ENCODE measurements at regions not wholly inside any gene's neighbourhood (a gene's known extent, or its start where the extent isn't known, plus 50 kb on each side); places are given as distances from the start of the nearest gene placed in this dataset.
"Not testable (repeated sequence)": the region's sequence is repeated elsewhere in the genome, so short reads cannot be mapped to it uniquely, and the experiment has no call there.

DNA sequence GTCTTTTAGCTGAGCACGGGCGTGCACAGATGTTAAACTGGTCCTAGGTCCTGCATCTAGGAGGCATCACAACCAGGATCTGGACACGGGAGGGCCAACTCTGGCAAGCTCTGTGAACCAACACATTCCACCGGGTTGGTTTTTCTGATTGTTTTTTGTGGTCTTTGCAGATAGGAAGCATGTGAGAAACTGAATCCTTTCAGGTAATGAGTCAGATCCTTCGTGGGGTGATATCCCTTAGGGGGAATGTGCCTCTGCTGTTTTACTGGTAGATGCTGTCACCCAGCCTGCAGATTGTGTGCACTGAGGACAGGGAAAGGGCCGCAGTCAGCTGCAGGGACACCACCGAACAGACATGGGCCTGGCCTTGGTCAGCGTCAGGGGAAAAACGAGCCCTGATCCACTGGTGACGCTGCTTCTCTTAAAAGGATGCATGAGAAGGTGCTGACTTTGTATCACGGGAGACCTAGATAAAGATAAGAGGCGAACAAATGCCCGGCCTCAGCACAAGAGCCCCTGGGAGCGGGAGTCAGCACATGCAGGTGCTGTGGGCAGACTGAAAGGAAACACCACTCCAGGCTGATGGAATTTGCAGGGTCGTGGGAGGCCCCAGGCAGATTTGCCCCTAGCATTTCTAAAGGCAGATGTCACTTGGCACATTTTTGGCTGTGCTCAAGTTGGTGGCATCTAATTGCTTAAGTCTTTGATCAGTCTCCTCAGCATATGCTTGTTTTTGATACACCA, 51.1 kb downstream of the DOP1B start:
- DNase-seq (ENCODE audit: low read depth): peak; percentile 63

DNA sequence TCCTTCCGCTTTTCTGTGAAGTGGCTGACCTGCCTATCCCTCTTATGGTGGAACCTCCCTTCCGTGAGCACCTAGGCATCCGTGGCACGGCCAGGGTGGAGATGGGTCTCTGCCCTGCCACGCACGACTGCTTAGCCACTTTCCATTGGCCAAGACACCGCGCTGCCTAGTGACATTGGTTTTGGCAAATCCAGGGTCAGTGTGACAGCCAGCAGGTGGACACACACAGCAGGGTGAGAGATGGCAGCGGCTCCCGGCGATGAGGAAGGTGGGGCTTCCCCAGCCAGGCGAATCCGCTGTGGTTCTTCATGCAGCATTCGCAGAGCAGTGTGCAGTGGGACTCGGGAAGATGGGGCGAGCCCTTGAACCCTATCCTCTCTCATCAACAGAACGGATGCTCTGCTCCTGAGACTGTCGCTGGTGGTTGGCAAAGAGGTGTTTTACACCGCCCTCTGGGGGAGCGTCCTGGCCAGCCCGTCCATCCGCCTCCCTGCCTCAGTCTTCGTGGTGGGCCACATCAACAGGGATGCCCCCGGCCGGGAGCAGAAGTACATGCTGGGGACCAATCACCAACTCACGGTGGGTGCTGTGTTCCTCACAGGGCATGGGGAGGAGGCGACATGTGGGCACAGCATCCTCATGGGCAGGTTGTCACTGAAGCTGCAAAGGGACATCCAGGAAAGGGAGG, 51.8 kb downstream of the DOP1B start:
- no peak for DNase-seq (ENCODE audit: low read depth)

DNA sequence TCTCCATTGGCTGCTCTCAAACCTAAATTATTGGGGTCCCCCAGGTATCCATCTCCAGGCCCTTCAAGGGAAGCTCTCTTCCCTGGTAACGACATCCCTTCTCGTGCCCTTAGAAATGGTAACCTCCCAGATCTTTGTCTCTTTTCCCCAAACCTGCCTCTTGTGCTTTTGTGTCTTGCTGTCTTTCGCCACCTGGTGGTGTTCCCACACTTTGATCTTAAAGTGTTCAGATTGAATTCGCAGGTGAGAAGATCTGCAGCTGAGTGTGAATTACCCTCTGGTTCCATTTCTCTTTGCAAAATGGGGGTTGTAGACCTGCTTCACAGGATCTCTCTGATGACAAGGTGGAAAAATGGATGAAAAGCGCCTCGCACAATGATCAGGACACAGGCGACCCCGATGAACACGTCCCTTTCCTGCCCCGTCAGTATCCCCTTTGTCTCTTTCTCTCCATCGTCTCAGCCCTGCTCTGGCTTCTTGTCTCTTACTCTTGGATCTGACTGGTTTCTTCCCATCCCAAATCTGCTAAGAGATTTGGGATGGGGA, 53.1 kb downstream of the DOP1B start:
- peak; percentile 35 for DNase-seq (ENCODE audit: low read depth)

DNA sequence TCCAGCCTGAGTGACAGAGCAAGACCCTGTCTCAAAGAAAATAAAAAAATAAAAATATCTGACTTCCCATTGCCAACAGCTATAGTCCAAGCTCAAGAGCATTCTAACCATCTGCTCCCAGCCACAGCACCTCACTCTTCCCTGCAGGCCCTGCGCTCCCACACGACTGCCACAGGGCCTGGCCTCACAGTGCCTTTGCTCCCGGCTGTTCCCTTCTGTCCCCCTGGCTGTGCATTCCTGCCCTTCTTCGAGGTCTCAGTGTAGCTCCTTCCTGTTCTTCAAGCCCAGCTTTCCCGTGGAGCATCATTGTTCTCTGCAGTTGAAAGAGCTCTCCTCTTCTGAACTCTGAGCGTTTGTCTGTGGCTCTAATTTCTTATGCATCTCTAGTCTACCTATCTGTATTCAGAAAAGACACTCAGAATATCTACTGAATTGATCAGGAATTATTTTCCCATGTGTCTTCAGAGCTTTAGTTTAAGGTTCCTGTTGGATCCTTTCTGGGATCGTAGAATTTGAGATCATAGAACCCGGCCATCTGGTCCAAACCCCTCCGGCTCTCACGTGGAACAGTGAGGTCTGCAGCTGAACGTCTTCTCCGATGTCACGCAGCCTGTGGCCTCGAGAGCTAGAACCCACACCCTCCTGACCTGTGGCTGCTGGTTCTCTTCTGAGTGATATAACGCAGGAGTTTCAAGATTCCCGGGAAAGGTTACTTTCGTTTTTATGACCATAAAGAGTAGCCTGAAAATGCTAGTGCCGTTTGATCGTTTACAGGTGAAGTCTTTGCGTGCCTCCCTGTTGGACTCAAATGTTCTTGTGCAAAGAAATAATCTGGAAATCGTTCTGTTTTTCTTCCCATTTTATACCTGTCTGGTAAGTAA, 54.4 kb downstream of the DOP1B start:
- DNase-seq (ENCODE audit: low read depth): no peak

DNA sequence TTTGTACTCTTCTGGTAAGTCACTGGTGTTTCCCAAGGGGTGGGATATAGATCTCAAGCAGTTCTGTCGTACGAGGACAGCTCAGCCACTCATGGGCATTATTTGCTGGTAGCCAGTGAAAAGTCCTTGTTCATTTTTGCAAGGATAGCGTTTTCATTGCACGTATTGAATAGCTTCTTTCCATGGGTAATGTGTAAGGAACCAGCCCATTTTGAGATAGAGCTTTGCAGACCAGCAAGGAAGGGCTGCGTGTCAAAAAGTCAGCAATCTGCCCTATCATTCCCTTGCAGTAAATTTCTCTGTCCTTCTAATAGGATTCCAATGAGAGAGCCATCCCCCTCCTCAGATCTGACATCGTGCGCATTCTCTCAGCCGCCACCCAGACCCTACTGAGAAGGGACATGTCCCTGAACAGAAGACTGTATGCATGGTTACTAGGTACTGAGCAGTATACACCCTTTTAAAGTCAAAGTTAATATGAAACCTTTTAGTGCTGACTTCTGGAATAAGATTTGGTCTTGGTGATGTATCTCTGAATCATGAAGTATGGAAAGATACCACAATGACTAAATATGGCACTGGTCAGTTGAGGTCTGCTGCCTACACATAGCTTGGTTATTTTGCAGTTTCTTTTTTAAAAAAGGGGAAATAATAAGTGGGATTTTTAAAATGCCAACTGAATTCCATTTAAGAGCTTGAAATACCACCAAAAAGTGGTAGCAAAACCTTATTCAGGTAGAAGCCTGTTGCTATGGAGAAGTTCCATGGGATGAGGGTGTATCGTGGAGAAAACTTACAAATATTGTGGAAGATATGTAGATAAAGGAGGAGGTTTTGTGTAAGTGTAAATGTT, 55.3 kb downstream of the DOP1B start:
- DNase-seq (ENCODE audit: low read depth): peak; percentile 82

DNA sequence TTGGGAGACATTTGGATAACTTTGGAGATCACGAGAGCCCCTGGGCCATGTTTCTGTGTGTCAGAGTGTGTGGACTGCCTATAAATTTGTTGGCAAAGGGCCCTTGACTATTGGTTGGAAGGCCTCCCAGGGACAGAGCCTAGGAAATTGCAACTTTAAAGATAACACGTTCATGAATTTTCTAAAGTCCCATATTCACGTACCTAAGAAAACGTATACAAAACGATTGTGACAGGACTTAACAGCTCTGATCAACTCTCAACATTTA, 55.8 kb downstream of the DOP1B start:
- DNase-seq (ENCODE audit: low read depth): no peak

DNA sequence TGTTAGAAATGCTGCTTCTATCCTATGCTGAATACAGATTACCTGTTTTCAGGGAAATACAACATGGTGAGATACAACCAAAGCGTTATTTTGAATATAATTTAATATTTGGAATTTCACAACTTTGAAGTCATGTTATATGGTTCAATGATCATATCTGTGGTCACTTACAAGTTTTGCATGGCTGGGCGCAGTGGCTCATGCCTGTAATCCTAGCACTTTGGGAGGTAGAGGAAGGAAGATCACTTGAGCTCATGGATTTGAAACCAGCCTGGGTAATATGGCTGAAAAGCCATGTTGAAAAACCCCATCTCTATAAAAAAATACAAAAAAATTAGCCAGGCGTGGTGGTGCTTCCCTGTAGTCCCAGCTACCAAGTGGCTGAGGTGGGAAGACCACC, 57.9 kb downstream of the DOP1B start:
- DNase-seq (ENCODE audit: low read depth): no peak

DNA sequence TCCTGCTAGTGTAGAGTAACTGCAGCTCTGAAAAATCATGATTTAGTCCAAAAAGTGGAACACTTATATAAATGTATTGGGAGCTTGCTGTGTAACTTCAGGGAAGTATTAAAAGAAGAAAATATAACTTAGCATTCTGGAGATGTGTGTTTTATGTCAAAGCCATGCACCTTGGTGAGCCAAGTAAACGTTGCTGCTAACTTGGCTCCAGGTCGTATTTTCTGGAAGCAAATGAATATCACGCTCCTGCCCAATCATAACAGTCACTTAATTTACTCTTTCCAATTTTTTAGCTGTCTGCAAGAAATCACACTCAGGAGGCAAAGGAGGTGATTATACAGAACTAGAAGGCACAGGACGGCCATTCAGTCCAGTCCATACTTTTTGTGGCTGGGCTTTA, 61.1 kb downstream of the DOP1B start:
- no peak for DNase-seq (ENCODE audit: low read depth)

DNA sequence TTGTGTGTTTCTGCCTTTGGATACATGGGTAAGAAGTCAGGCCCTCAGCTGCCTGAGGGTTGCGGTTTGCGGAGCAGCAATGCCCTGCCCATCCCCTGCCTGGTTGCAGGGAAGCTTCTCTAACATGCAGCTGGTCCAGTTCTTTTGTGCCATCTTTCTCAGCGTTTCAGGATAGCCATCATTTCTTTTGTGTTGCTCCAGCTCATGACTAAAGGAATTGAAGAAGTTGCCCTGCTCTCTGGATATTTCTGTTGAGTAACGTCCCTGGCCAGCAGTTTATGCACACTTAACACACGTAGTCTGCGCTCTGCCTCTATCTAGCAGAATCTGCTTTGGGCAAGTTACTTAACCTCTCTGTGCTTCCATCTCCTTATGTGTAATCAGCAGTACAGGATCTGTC, 62.1 kb downstream of the DOP1B start:
- no peak for DNase-seq (ENCODE audit: low read depth)

DNA sequence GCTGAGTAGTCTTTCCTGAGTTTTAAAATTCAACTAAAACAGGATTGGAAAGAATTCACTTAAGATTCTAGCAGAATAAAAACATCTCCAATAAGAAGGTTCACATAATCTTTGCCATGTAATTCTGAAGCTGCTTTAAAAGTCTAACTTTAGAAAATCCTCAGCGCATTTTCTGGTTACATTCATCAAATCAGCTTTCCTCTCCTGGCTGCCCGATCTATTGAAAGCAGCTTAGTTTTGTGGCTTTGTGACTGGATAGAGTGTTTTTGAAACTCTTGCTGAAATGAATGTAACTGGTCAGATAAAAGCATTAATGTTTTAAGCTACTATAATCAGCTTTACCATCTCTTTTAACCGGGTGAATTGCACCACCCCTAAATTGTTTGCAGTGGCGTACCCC, 66.8 kb downstream of the DOP1B start:
- DNase-seq (ENCODE audit: low read depth): no peak

DNA sequence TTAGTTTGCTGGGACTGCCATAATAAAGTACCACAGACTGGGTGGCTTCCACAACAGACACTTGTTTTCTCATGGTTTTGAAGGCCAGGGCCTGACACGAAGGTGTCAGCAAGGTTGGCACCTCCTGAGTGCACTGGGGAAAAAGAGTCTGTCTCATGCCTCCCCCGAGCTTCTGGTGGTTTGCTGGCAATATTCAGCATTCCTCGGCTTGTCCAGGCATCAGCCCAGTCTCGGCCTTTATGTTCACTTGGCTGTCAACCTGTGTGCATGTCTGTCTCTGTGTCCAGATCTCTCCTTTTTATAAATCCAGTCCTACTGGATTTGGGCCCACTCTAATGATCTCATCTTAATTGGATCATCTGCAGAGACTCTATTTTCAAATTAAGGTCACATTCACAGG, 72.6 kb downstream of the DOP1B start:
- no peak for DNase-seq (ENCODE audit: low read depth)

DNA sequence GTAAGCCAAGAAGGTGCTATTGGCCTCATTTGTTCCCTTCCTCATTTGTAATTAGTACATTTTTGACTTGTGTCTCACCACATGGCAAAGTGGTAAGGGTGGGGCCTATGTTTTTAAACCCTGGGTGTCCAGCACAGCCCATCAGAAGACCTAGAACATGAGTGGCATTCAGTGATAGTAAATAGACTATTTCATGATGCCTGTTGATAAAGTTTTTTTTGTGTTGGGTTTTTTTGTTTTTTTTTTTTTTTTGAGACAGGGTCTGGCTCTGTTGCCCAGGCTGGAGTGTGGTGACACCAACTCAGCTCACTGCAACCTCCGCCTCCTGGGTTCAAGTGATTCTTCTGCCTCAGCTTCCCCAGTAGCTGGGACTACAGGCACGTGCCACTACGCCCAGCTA, 74.8 kb downstream of the DOP1B start:
- not testable (repeated sequence) for DNase-seq (ENCODE audit: low read depth)

DNA sequence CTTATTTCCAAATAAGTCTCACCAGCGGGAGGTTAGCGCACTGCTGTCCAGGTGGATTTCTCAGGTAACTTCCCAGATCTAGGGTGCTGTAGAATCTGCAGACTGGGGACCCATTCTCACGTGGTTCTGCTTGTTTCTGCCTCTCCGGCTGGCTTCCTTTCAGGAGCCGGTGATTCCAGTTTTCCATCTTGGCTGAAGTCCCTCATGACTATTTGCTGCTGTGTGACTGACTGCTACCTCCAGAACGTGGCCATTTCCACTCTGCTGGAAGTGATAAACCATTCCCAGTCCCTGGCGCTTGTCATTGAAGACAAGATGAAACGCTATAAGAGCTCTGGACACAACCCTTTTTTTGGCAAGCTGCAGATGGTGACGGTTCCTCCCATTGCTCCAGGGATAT, 76.0 kb downstream of the DOP1B start:
- no peak for DNase-seq (ENCODE audit: low read depth)

DNA sequence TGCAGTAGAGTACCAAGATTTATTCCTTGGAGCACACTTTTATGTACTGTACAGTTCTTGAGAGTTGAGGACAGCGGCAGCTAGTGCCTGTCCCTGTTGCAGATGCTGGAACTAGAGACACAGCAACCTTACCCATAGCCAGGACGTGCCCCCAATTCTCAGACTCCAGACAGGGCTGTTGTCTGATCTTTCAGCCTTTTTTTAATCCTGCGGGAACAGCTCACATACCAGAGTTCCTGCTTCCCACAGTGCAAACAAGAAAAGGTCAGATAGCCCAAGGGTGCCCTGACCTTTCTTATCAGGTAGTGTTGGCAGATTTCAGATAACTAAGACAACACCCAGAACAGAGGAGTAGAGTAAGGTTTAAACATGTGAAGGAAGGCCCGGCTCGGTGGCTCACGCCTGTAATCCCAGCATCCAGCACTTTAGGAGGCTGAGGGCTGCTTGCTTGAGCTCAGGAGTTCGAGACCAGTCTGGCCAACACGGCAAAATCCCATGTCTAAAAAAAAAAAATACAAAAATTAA, 78.5 kb downstream of the DOP1B start:
- DNase-seq (ENCODE audit: low read depth): no peak

DNA sequence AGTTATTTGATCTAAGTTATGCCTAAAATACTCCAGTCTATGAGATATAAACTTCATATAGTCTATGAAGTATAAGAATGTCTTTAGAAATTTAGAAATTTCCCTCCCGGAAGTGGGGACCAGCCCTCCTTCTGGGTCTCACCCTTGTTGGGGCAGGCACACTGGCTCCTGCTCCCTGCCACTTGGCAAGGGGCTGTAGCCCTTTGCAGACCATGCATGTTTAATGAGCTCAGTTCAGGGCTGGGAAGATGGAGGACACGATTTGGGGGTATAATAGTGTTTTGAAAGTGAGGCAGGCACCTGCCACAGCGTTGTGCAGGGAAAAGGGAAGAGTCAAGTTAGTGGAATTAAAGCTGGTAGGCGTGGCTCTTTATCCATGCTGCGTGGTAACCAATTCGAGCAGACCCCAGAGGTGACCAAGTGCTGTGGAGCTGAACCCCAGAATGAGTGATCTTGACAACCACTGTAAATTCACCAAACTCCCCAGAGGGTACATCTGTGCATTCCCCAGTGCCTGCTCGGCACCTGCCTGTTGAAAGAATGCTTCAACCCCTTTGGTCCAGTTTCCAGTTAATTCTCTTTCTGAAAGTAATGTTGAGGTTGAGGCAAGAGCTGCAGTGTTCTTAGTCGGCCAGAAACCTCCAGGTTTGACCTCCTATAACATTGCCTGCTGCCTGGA, 79.6 kb downstream of the DOP1B start:
- no peak for DNase-seq (ENCODE audit: low read depth)

DNA sequence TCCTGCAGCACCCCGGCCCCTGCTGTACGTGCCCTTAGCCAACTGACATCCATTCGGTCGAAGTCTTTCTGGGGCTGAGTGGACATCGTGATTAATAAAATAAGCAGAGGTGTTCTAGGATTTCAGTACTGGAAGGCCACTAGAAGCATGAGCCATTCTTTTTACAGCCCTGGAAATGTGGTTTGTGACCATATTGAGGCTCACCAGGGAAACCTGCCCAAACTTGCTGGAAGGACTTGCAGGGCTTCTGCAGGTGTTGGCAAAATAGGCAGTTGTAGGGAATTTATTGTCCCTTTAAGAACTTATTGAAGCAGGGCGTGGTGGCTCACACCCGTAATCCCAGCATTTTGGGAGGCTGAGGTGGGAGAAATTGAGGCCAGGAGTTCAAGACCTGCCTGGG, 80.8 kb downstream of the DOP1B start:
- DNase-seq (ENCODE audit: low read depth): no peak

DNA sequence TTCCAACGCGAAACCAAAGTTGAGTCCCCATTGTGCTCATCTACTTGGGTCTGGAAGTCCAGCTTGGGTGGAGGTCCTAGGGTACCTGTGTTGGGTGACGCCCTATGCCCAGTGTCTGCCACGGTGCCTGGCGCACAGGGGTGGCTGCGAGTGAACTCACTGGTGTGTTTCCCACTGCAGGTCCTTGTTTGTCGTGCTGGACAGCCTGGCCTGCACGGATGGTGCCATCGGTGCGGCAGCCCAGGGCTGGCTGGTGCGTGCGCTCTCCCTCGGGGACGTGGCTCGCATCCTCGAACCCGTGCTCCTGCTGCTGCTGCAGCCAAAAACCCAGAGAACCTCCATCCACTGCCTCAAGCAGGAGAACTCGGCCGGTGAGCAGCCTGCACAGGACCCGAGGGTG, 80.4 kb upstream of the MORC3 start:
- DNase-seq (ENCODE audit: low read depth): no peak

DNA sequence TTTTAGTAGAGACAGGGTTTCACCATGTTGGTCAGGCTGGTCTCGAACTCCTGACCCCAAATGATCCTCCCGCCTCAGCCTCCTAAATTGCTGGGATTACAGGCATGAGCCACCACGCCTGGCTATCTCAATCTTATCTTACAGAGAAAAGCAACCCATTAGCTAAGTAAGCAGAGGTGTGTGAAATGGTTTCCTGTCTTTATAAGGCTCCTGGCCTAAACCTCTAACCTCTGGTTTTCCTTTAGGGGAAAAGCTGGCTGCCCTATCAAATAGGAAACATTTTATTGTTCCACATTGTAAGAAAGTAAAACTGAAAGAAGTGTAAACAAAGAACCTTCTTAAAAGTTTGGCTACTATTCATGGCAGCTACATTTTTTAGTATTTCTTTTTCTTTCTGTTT, 78.3 kb upstream of the MORC3 start:
- DNase-seq (ENCODE audit: low read depth): no peak

DNA sequence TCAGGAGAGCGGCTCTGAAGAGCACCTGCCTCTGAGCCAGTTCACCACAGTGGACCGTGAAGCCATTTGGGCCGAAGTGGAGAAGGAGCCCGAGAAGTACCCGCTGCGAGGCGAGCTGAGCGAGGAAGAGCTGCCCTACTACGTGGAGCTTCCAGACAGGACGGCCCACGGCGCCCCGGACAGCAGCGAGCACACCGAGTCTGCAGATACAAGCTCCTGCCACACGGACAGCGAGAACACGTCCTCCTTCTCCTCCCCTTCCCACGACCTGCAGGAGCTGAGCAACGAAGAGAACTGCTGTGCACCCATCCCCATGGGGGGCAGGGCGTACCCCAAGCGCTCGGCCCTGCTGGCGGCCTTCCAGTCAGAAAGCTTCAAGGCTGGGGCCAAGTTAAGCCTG, 74.9 kb upstream of the MORC3 start:
- no peak for DNase-seq (ENCODE audit: low read depth)

DNA sequence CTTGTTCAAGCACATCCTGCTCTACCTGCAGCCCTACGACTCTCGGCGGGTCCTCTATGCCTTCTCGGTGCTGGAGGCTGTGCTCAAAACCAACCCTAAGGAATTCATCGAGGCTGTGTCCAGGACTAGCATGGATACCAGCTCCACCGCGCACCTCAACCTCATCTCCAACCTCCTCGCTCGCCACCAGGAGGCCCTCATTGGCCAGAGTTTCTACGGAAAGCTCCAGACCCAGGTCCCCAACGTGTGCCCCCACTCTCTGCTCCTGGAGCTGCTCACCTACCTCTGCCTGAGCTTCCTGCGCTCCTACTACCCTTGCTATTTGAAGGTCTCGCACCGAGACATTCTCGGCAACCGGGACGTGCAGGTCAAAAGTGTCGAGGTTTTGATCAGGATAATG, 74.3 kb upstream of the MORC3 start:
- DNase-seq (ENCODE audit: low read depth): no peak

DNA sequence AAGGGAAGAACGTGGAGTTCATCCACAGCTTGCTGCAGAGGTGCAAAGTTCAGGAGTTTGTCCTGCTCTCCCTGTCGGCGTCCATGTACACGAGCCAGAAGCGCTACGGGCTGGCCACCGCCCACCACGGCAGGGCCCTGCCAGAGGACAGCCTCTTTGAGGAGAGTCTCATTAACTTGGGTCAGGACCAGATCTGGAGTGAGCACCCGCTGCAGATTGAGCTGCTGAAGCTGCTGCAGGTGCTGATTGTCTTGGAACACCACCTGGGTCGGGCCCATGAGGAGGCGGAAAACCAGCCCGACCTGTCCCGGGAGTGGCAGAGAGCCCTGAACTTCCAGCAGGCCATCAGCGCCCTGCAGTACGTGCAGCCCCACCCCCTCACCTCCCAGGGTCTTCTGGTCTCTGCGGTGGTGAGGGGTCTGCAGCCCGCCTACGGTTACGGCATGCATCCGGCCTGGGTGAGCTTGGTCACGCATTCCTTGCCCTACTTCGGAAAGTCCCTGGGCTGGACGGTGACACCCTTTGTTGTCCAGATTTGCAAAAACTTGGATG, 73.8 kb upstream of the MORC3 start:
- DNase-seq (ENCODE audit: low read depth): no peak
